HFFc6 (cell line): ENCODE measurements at regions not wholly inside any gene's neighbourhood (a gene's known extent, or its start where the extent isn't known, plus 50 kb on each side); places are given as distances from the start of the nearest gene placed in this dataset.

Experiments
- DNase-seq: peaks from one replicate; pipeline ENCODE4 v3.0.0-alpha.2; 2018
- H3K27ac Mint-ChIP-seq: 2 replicates; pipeline ENCODE4 v1.8.0; 2020; ENCODE audit warnings: mild to moderate bottlenecking, mixed read lengths
- H3K27me3 Mint-ChIP-seq: 2 replicates; pipeline ENCODE4 v1.8.0; 2021; ENCODE audit warnings: mild to moderate bottlenecking, moderate library complexity, mixed read lengths; ENCODE audit not compliant: insufficient read depth
- H3K36me3 Mint-ChIP-seq: 2 replicates; pipeline ENCODE4 v1.8.0; 2021; ENCODE audit warnings: low read depth, mixed read lengths
- H3K4me1 Mint-ChIP-seq: 2 replicates; pipeline ENCODE4 v1.8.0; 2020; ENCODE audit warnings: low read depth, mixed read lengths
- H3K4me3 Mint-ChIP-seq: 2 replicates; pipeline ENCODE4 v1.8.0; 2020; ENCODE audit warnings: mild to moderate bottlenecking, moderate library complexity, mixed read lengths
- H3K9me3 Mint-ChIP-seq: 2 replicates; pipeline ENCODE4 v1.8.0; 2020; ENCODE audit warnings: mild to moderate bottlenecking, mixed read lengths
- CTCF ChIP-seq: fragments of 200-600 bp; sonication (generic); IDR thresholded peaks from 2 replicates; pipeline ENCODE4 v1.5.0; 2021; ENCODE audit warnings: antibody characterized with exemption, mild to moderate bottlenecking

GRCh38 chr3:180820400-180820799, 92.1 kb upstream of the FXR1 start:
- Mint-ChIP-seq H3K36me3 (no peaks in the 10 kb centered on the region), H3K27me3 (peaks cover 2% of the 10 kb centered on the region; the same call in 1 of the 2 replicates), H3K27ac (no peak overlapping the region), H3K9me3 (peaks cover 3% of the 10 kb centered on the region; the same call in 1 of the 2 replicates), H3K4me1 (no peaks in the 10 kb centered on the region), H3K4me3 (no peak overlapping the region)
- DNase-seq = no peak
- no peak for TF ChIP-seq CTCF

DNA sequence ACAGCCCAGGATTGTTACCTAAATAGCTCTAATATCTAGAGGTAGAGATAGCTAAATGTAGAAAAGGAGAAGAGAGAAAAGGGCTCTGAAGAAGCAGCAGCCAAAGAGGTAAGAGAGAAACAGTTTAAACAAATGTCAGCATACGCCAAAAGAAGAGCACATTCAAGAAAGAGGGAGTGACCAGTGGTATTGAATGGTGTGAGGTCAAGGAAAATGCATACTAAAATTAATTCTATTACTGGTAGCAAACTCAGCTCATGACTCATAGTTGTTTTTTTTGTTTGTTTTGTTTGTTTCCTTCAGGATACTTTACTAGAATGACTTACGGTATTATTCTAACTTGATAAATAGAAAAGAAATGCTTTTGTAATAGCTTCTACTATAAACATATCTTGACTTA, 86.5 kb upstream of the FXR1 start:
- no peaks in the 10 kb centered on the region for H3K4me1 Mint-ChIP-seq
- no peaks in the 10 kb centered on the region for H3K27me3 Mint-ChIP-seq
- no peak overlapping the region for H3K27ac Mint-ChIP-seq
- H3K9me3 Mint-ChIP-seq = peaks cover 4% of the 10 kb centered on the region; the same call in 1 of the 2 replicates
- no peaks in the 10 kb centered on the region for H3K36me3 Mint-ChIP-seq
- no peak for DNase-seq
- H3K4me3 Mint-ChIP-seq = no peak overlapping the region
- no peak for TF ChIP-seq CTCF

DNA sequence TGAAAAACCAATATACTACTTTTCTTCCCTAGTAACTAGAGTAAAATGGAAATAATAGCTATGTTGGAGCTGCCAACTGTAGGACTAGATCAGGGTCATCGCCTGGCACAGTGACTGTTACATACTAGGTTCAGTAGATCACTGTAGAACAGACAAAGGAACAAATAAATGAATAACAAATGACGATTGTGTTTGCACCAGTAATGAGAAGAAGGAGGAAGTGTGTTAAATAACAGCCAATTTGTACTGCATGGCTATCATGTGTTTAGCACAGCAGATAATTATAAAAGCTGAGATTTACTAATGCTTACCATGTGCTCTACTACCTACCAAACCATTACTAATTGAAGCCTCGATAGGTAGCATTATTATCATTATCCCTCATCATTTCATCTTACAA, 85.3 kb upstream of the FXR1 start:
- H3K36me3 Mint-ChIP-seq = no peaks in the 10 kb centered on the region
- DNase-seq = no peak
- H3K4me1 Mint-ChIP-seq = no peaks in the 10 kb centered on the region
- no peak overlapping the region for H3K4me3 Mint-ChIP-seq
- H3K9me3 Mint-ChIP-seq = peaks cover 8% of the 10 kb centered on the region; the same call in 1 of the 2 replicates
- H3K27me3 Mint-ChIP-seq = no peaks in the 10 kb centered on the region
- no peak overlapping the region for H3K27ac Mint-ChIP-seq
- no peak for TF ChIP-seq CTCF

DNA sequence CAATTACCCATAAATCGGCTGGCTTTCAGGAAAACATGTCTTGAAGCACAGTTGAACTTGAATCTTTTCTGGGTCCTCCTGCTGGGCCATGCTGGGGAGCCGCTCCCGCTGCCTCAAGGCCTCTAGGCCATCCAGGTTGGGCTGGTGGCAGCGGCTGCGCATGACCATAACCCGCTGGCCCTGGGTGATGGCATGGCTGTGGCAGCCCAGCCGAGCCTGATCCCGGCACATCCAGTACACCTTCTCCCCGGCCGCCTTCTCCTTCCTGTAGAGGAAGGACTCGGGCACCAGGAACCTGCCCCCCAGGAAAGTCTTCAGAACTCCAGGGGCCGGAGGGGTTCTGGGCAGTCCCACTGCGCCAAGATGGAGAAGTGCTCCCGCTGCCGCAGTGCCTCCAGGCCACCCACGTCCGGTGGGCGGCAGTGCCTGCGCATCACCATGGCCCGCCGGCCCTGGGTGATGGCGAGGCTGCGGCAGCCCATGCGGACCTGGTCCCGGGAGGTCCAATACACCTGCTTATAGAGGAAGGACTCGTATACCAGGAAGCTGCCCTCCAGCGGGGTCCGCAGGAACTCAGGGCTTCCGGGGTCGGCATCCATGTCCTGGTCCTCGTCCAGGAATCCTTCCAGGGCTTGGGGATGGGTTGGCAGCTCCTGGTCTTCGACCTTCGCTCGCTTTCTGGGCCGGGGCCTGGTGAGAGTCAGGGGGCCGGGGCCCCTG, 84.3 kb upstream of the FXR1 start:
- peaks cover 8% of the 10 kb centered on the region; the same call in 1 of the 2 replicates for H3K9me3 Mint-ChIP-seq
- H3K27me3 Mint-ChIP-seq = no peaks in the 10 kb centered on the region
- no peaks in the 10 kb centered on the region for H3K36me3 Mint-ChIP-seq
- H3K4me3 Mint-ChIP-seq = no peak overlapping the region
- no peak for DNase-seq
- TF ChIP-seq CTCF = no peak
- H3K4me1 Mint-ChIP-seq = no peaks in the 10 kb centered on the region
- H3K27ac Mint-ChIP-seq = no peak overlapping the region

GRCh38 chr3:180828723-180829408, 83.6 kb upstream of the FXR1 start:
- peaks cover 8% of the 10 kb centered on the region; the same call in 1 of the 2 replicates for H3K9me3 Mint-ChIP-seq
- no peak for DNase-seq
- no peaks in the 10 kb centered on the region for H3K4me1 Mint-ChIP-seq
- no peaks in the 10 kb centered on the region for H3K27me3 Mint-ChIP-seq
- H3K27ac Mint-ChIP-seq = no peak overlapping the region
- H3K4me3 Mint-ChIP-seq = no peak overlapping the region
- TF ChIP-seq CTCF = no peak
- H3K36me3 Mint-ChIP-seq = no peaks in the 10 kb centered on the region
